T-cell (primary cell): ENCODE measurements at regions not wholly inside any gene's neighbourhood (a gene's known extent, or its start where the extent isn't known, plus 50 kb on each side); places are given as distances from the start of the nearest gene placed in this dataset.
"Not testable (repeated sequence)": the region's sequence is repeated elsewhere in the genome, so short reads cannot be mapped to it uniquely, and the experiment has no call there.

ENCODE experiments used
- ATAC-seq, 4 experiments: fragments of 200-7000 bp in 3 of 4; fragments of 150-1000 bp in 1 of 4; cut with Tn5 transposase; replicated peaks in 1 of 4; 1 replicate in 3 of 4; 2 replicates in 1 of 4; pipeline ENCODE4 v1.10.0; 2021; ENCODE audit warnings: moderate library complexity in 3 of 4, mild to moderate bottlenecking in 2 of 4, moderate number of reproducible peaks in 1 of 4
- CTCF ChIA-PET, 2 donors: fragments of 300-600 bp; sonication (Branson Sonifier 250); formaldehyde crosslinking; loops; one replicate each; lab custom pipeline; 2022; ENCODE audit warnings: antibody characterized with exemption in 2 of 2; lab: Charles Lee
- POLR2A ChIA-PET, 2 donors: fragments of 300-600 bp; sonication (Branson Sonifier 250); formaldehyde crosslinking; loops; one replicate each; lab custom pipeline; 2022; ENCODE audit warnings: antibody characterized with exemption in 2 of 2; lab: Charles Lee
- DNase-seq, 35 experiments: peaks; one replicate each; pipeline versions ENCODE4 v3.0.0 to v3.0.0-alpha.2; 2013 to 2023
- H3K27ac ChIP-seq: one replicate; pipeline ENCODE4 v1.5.1; 2013; ENCODE audit warnings: low read length
- H3K27me3 ChIP-seq, 2 experiments: replicated peaks in 1 of 2; 1 replicate in 1 of 2; 2 replicates in 1 of 2; pipeline versions ENCODE4 v1.6.1 to v1.7.0; 2013; ENCODE audit warnings: low read length in 1 of 2, mixed read lengths in 1 of 2; ENCODE audit not compliant: control insufficient read depth in 2 of 2, insufficient read depth in 2 of 2; ENCODE audit errors: extremely low read depth in 1 of 2
- H3K36me3 ChIP-seq, 2 donors: 1 replicate in 1 of 2; 2 replicates in 1 of 2; pipeline versions ENCODE4 v1.6.1 to v1.7.0; 2013; ENCODE audit warnings: low read length in 1 of 2; ENCODE audit not compliant: control insufficient read depth in 2 of 2, insufficient read depth in 1 of 2; ENCODE audit errors: extremely low read depth in 1 of 2
- H3K4me1 ChIP-seq, 2 experiments: 1 replicate in 1 of 2; 2 replicates in 1 of 2; pipeline versions ENCODE4 v1.6.1 to v1.7.0; 2013; ENCODE audit warnings: low read length in 2 of 2, mixed read lengths in 1 of 2; ENCODE audit not compliant: insufficient read depth in 2 of 2, control insufficient read depth in 1 of 2; ENCODE audit errors: extremely low read depth in 1 of 2
- H3K4me3 ChIP-seq, 2 donors: 1 replicate in 1 of 2; 2 replicates in 1 of 2; pipeline versions ENCODE4 v1.5.1 to v1.7.0; 2013; ENCODE audit warnings: mild to moderate bottlenecking in 2 of 2, low read length in 1 of 2, moderate library complexity in 1 of 2; ENCODE audit not compliant: control insufficient read depth in 1 of 2; ENCODE audit errors: extremely low read depth in 1 of 2
- H3K9me3 ChIP-seq: 2 replicates; pipeline ENCODE4 v1.7.0; 2013
- H3K27ac Mint-ChIP-seq, 2 donors: one replicate each; pipeline ENCODE4 v1.8.0; 2020 to 2021; ENCODE audit warnings: mild to moderate bottlenecking in 2 of 2, mixed read lengths in 2 of 2
- H3K27me3 Mint-ChIP-seq, 2 donors: one replicate each; pipeline ENCODE4 v1.8.0; 2021 to 2022; ENCODE audit warnings: mixed read lengths in 2 of 2
- H3K36me3 Mint-ChIP-seq: one replicate; pipeline ENCODE4 v1.8.0; 2021; ENCODE audit warnings: mixed read lengths
- H3K4me1 Mint-ChIP-seq, 3 donors: one replicate each; pipeline ENCODE4 v1.8.0; 2020 to 2022; ENCODE audit warnings: mixed read lengths in 3 of 3, mild to moderate bottlenecking in 1 of 3
- H3K4me3 Mint-ChIP-seq, 3 donors: one replicate each; pipeline ENCODE4 v1.8.0; 2020 to 2022; ENCODE audit warnings: mild to moderate bottlenecking in 3 of 3, mixed read lengths in 3 of 3, moderate library complexity in 3 of 3
- H3K9me3 Mint-ChIP-seq, 3 donors: one replicate each; pipeline ENCODE4 v1.8.0; 2020 to 2022; ENCODE audit warnings: mixed read lengths in 3 of 3
- WGBS: methylation state at CpG from one replicate; pipeline ENCODE4 v1.1.5; 2013; ENCODE audit warnings: missing lambda C conversion rate; ENCODE audit not compliant: insufficient coverage; 5-methylcytosine and 5-hydroxymethylcytosine counted together

GRCh38 chrX:148290041-148290440 lies 210.4 kb upstream of the AFF2 start:
- ATAC-seq (no peak), DNase-seq (no peak)
- Mint-ChIP-seq H3K27ac (no peak overlapping the region), H3K36me3 (no peaks in the 10 kb centered on the region), H3K27me3 (peaks cover 0 to 3% of the 10 kb centered on the region in 2 donors), H3K4me3 (no peak overlapping the region), H3K4me1 (peaks cover 6 to 9% (median 7%) of the 10 kb centered on the region in 3 donors), H3K9me3 (peaks cover 0 to 3% (median 0%) of the 10 kb centered on the region in 3 donors)
- no peaks in the 10 kb centered on the region for H3K4me1 ChIP-seq
- no CpG with 5 or more reads among the region's 2 CpGs for WGBS
- POLR2A ChIA-PET, result no interaction called here
- H3K9me3 ChIP-seq, result no peaks in the 10 kb centered on the region
- no peak overlapping the region for H3K27ac ChIP-seq
- no peaks in the 10 kb centered on the region for H3K36me3 ChIP-seq
- H3K27me3 ChIP-seq, result no peaks in the 10 kb centered on the region
- H3K4me3 ChIP-seq, result no peak overlapping the region
- CTCF ChIA-PET, result no interaction called here

- WGBS, result no CpG with 5 or more reads among the region's 1 CpG
- H3K4me3 Mint-ChIP-seq, result no peak overlapping the region
- H3K27me3 Mint-ChIP-seq, result peaks cover 0 to 3% of the 10 kb centered on the region in 2 donors
- H3K27ac Mint-ChIP-seq, result no peak overlapping the region
- H3K4me3 ChIP-seq, result no peak overlapping the region
- no peak overlapping the region for H3K27ac ChIP-seq
- H3K9me3 Mint-ChIP-seq, result peaks cover 0 to 6% (median 3%) of the 10 kb centered on the region in 3 donors
- H3K36me3 ChIP-seq, result no peaks in the 10 kb centered on the region
- H3K36me3 Mint-ChIP-seq, result no peaks in the 10 kb centered on the region
- no peaks in the 10 kb centered on the region for H3K27me3 ChIP-seq
- no peak for ATAC-seq
- peaks cover 7 to 13% (median 11%) of the 10 kb centered on the region in 3 donors for H3K4me1 Mint-ChIP-seq
- H3K4me1 ChIP-seq, result no peaks in the 10 kb centered on the region
- CTCF ChIA-PET, result no interaction called here
- POLR2A ChIA-PET, result no interaction called here
- no peaks in the 10 kb centered on the region for H3K9me3 ChIP-seq
- DNase-seq, result no peak
Measured at GRCh38 chrX:148290931-148291330, 209.5 kb upstream of the AFF2 start.

GRCh38 chrX:148298737-148299136 lies 201.7 kb upstream of the AFF2 start:
- ATAC-seq (no peak), DNase-seq (peak in 1 of 35 experiments; percentile 7)
- Mint-ChIP-seq H3K36me3 (no peaks in the 10 kb centered on the region), H3K4me1 (peaks cover 4 to 5% (median 4%) of the 10 kb centered on the region in 3 donors), H3K4me3 (no peak overlapping the region), H3K27me3 (no peaks in the 10 kb centered on the region), H3K9me3 (peaks cover 3 to 7% (median 4%) of the 10 kb centered on the region in 3 donors), H3K27ac (no peak overlapping the region)
- POLR2A ChIA-PET, result no interaction called here
- no CpG with 5 or more reads among the region's 2 CpGs for WGBS
- CTCF ChIA-PET, result no interaction called here
- Histone ChIP-seq H3K4me1 (no peaks in the 10 kb centered on the region), H3K36me3 (no peaks in the 10 kb centered on the region), H3K4me3 (no peak overlapping the region), H3K27ac (no peak overlapping the region), H3K27me3 (no peaks in the 10 kb centered on the region), H3K9me3 (no peaks in the 10 kb centered on the region)

GRCh38 chrX:148305214-148305613 lies 195.2 kb upstream of the AFF2 start:
- H3K4me3 ChIP-seq, H3K4me3 Mint-ChIP-seq, H3K4me1 ChIP-seq, H3K27me3 Mint-ChIP-seq, H3K36me3 Mint-ChIP-seq, H3K27me3 ChIP-seq, H3K9me3 ChIP-seq, DNase-seq, H3K27ac ChIP-seq, POLR2A ChIA-PET, H3K9me3 Mint-ChIP-seq, ATAC-seq, H3K36me3 ChIP-seq, H3K27ac Mint-ChIP-seq, CTCF ChIA-PET: not testable (repeated sequence)
- H3K4me1 Mint-ChIP-seq, result peaks cover 16 to 18% (median 17%) of the 10 kb centered on the region in 3 donors
- WGBS, result no CpG with 5 or more reads among the region's 9 CpGs

- H3K36me3 Mint-ChIP-seq, result no peaks in the 10 kb centered on the region
- H3K27ac Mint-ChIP-seq, result no peak overlapping the region
- ATAC-seq (no peak), DNase-seq (no peak)
- ChIA-PET CTCF (no interaction called here), POLR2A (no interaction called here)
- no peak overlapping the region for H3K4me3 Mint-ChIP-seq
- WGBS, result no CpG with 5 or more reads among the region's 3 CpGs
- Histone ChIP-seq H3K4me3 (no peak overlapping the region), H3K27me3 (no peaks in the 10 kb centered on the region), H3K4me1 (peaks cover 16 to 19% of the 10 kb centered on the region in 2 experiments), H3K27ac (no peak overlapping the region), H3K36me3 (no peaks in the 10 kb centered on the region), H3K9me3 (no peaks in the 10 kb centered on the region)
- peaks cover 39 to 45% (median 40%) of the 10 kb centered on the region in 3 donors for H3K4me1 Mint-ChIP-seq
- no peaks in the 10 kb centered on the region for H3K27me3 Mint-ChIP-seq
- no peaks in the 10 kb centered on the region for H3K9me3 Mint-ChIP-seq
Measured at GRCh38 chrX:148309413-148309812, 191.0 kb upstream of the AFF2 start.

GRCh38 chrX:148310426-148311165 lies 189.8 kb upstream of the AFF2 start:
- no peaks in the 10 kb centered on the region for H3K36me3 Mint-ChIP-seq
- Histone ChIP-seq H3K9me3 (no peaks in the 10 kb centered on the region), H3K27ac (peak overlapping the region; percentile 53), H3K36me3 (no peaks in the 10 kb centered on the region), H3K4me1 (peaks cover 16 to 19% of the 10 kb centered on the region in 2 experiments), H3K27me3 (no peaks in the 10 kb centered on the region), H3K4me3 (no peak overlapping the region)
- ATAC-seq (peak; percentile 87 to 96 (median 92)), DNase-seq (peak in 34 of 35 experiments; percentile 17 to 73 (median 52))
- no peaks in the 10 kb centered on the region for H3K27me3 Mint-ChIP-seq
- H3K27ac Mint-ChIP-seq, result peak overlapping the region; percentile 92
- POLR2A ChIA-PET, result no interaction called here
- CTCF ChIA-PET, result no interaction called here
- H3K9me3 Mint-ChIP-seq, result no peaks in the 10 kb centered on the region
- no CpG with 5 or more reads among the region's 1 CpG for WGBS
- peaks cover 39 to 45% (median 40%) of the 10 kb centered on the region in 3 donors for H3K4me1 Mint-ChIP-seq
- peak overlapping the region; percentile 50 to 64 (median 50) for H3K4me3 Mint-ChIP-seq
